Neural crest cell (in vitro differentiated cells): ENCODE measurements at regions not wholly inside any gene's neighbourhood (a gene's known extent, or its start where the extent isn't known, plus 50 kb on each side); places are given as distances from the start of the nearest gene placed in this dataset.

ENCODE experiments used
- DNase-seq: peaks from one replicate; pipeline ENCODE4 v3.0.0; 2021; ENCODE audit warnings: low read depth, mixed read lengths, low spot score
- H3K27ac Mint-ChIP-seq: one replicate; pipeline ENCODE4 v1.8.0; 2021; ENCODE audit warnings: mild to moderate bottlenecking, mixed read lengths; ENCODE audit not compliant: unreplicated experiment
- H3K27me3 Mint-ChIP-seq: 2 replicates; pipeline ENCODE4 v1.8.0; 2021; ENCODE audit warnings: low read depth, mild to moderate bottlenecking, mixed read lengths
- H3K36me3 Mint-ChIP-seq: 2 replicates; pipeline ENCODE4 v1.8.0; 2021; ENCODE audit warnings: low read depth, mild to moderate bottlenecking, mixed read lengths
- H3K4me1 Mint-ChIP-seq: 2 replicates; pipeline ENCODE4 v1.8.0; 2021; ENCODE audit warnings: mixed read lengths
- H3K4me3 Mint-ChIP-seq: one replicate; pipeline ENCODE4 v1.8.0; 2021; ENCODE audit warnings: mild to moderate bottlenecking, mixed read lengths
- H3K9me3 Mint-ChIP-seq: 2 replicates; pipeline ENCODE4 v1.8.0; 2021; ENCODE audit warnings: mixed read lengths
- CTCF ChIP-seq: fragments of 200-600 bp; sonication (generic); conservative IDR thresholded peaks from 2 replicates; pipeline ENCODE4 v1.5.0; 2021; ENCODE audit warnings: antibody characterized with exemption, mild to moderate bottlenecking

DNA sequence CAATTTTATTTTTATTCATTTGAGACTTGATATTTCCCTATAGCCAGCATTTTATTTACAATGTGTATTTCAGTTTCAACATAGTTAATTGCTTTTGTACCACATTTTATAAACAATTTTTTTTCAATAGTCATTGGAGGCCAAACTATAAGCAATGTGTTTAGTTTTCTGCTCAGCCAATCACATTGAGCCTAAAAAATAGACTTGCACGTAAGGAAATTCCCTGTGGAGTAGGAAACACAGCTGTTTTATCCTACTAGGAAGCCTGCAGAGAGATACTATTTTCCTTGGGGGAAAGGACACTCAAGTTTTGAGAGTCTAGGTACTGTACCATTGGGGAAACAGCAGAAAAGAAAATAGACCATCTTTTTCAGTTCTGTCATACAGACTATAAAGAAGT lies 410.2 kb upstream of the GOT2 start:
- Mint-ChIP-seq H3K9me3 (no peaks in the 10 kb centered on the region), H3K4me1 (no peaks in the 10 kb centered on the region), H3K4me3 (no peak overlapping the region), H3K36me3 (no peaks in the 10 kb centered on the region), H3K27me3 (no peaks in the 10 kb centered on the region), H3K27ac (no peak overlapping the region)
- DNase-seq = no peak
- TF ChIP-seq CTCF = no peak

DNA sequence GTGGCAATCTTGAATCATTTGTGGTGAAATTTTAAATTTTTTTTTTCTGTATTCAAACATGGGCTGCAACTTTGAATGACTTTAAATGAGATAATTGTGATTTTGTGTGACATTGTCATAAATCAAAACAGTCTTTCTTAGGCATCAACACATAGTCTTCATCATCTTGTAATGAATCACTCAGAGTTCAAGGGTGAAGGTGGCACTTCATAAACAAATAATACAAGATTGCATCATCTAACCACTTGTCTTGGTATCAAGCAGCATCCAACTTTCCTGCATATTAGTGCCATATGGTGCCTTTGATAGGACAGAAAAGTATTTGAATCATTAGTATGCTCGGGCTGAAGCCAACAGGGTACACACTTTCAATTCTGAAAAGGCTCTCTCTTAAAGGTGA lies 392.4 kb upstream of the GOT2 start:
- no peaks in the 10 kb centered on the region for H3K4me1 Mint-ChIP-seq
- TF ChIP-seq CTCF = no peak
- no peak overlapping the region for H3K27ac Mint-ChIP-seq
- no peaks in the 10 kb centered on the region for H3K27me3 Mint-ChIP-seq
- DNase-seq = no peak
- H3K36me3 Mint-ChIP-seq = no peaks in the 10 kb centered on the region
- H3K4me3 Mint-ChIP-seq = no peak overlapping the region
- H3K9me3 Mint-ChIP-seq = no peaks in the 10 kb centered on the region

- no peak for TF ChIP-seq CTCF
- no peak overlapping the region for H3K4me3 Mint-ChIP-seq
- H3K4me1 Mint-ChIP-seq = no peaks in the 10 kb centered on the region
- no peaks in the 10 kb centered on the region for H3K9me3 Mint-ChIP-seq
- no peak for DNase-seq
- H3K36me3 Mint-ChIP-seq = no peaks in the 10 kb centered on the region
- H3K27me3 Mint-ChIP-seq = no peaks in the 10 kb centered on the region
- H3K27ac Mint-ChIP-seq = no peak overlapping the region
These were observed 389.9 kb upstream of the GOT2 start for GRCh38 chr16:59124056-59124455.

- no peak for TF ChIP-seq CTCF
- H3K36me3 Mint-ChIP-seq = no peaks in the 10 kb centered on the region
- H3K9me3 Mint-ChIP-seq = no peaks in the 10 kb centered on the region
- DNase-seq = no peak
- H3K4me1 Mint-ChIP-seq = no peaks in the 10 kb centered on the region
- no peak overlapping the region for H3K27ac Mint-ChIP-seq
- no peaks in the 10 kb centered on the region for H3K27me3 Mint-ChIP-seq
- no peak overlapping the region for H3K4me3 Mint-ChIP-seq
These were observed 389.4 kb upstream of the GOT2 start for GRCh38 chr16:59123479-59123878.

DNA sequence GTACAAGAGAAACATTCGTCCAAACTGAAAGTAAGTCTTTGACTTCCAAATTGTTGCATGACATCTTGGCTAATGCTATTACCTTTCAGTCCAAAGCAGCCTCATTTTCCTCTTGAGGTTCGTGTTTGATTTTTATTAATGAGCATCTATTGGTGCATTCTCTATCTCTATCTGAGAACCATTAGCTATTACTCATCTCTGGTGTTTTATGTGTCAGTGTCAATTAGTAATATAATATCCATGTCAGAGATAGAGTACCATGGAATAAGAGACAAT lies 388.1 kb upstream of the GOT2 start:
- no peaks in the 10 kb centered on the region for H3K36me3 Mint-ChIP-seq
- no peaks in the 10 kb centered on the region for H3K27me3 Mint-ChIP-seq
- no peak for DNase-seq
- no peaks in the 10 kb centered on the region for H3K4me1 Mint-ChIP-seq
- no peaks in the 10 kb centered on the region for H3K9me3 Mint-ChIP-seq
- H3K27ac Mint-ChIP-seq = no peak overlapping the region
- TF ChIP-seq CTCF = no peak
- no peak overlapping the region for H3K4me3 Mint-ChIP-seq
